ENCODE measurements at regions not wholly inside any gene's neighbourhood (a gene's known extent, or its start where the extent isn't known, plus 50 kb on each side); places are given as distances from the start of the nearest gene placed in this dataset.

GRCh38 chr12:5305425-5305824 lies 126.5 kb upstream of the NTF3 start:
- no peak for TF ChIP-seq GATA3 (IDR thresholded peaks at IDR 0.05; ENCODE audit: low read depth, low read length)
- no peak for TF ChIP-seq GATA2 (IDR thresholded peaks at IDR 0.05; ENCODE audit: low read depth, low read length)
